GM20000 (cell line): ENCODE measurements at regions not wholly inside any gene's neighbourhood (a gene's known extent, or its start where the extent isn't known, plus 50 kb on each side); places are given as distances from the start of the nearest gene placed in this dataset.

ENCODE experiments used
- DNase-seq: peaks from one replicate; pipeline ENCODE4 v3.0.0; 2012; ENCODE audit warnings: low spot score
- CTCF ChIP-seq: IDR thresholded peaks from 2 replicates; pipeline ENCODE4 v1.5.1; 2012; ENCODE audit warnings: mild to moderate bottlenecking, control low read depth; ENCODE audit errors: extremely low read depth, missing control alignments

- DNase-seq = no peak
- no peak for TF ChIP-seq CTCF
Measured at GRCh38 chr12:92615086-92615485, 87.7 kb upstream of the PLEKHG7 start.

DNA sequence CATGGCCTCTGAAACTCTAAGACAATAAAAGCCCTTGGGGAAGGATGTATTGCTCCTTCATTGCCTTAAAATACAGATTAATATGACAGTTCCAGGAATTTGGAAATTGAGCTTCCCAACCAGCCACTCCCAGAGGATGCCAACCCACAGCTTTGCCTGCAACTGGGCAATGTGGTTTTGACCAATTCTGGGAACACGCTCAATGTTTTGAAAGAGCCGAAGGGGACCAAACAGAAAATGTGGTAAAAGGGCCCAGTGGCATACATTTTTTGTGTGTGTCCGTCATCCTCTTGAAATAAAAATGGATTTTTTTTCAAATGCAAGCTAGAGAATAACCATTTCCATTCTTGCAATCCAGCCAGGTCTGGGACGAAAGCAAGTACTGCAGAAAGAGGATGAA is 88.3 kb upstream of the PLEKHG7 start:
- no peak for TF ChIP-seq CTCF
- no peak for DNase-seq

GRCh38 chr12:92614001-92614400 is 88.8 kb upstream of the PLEKHG7 start:
- TF ChIP-seq CTCF = no peak
- DNase-seq = no peak

DNA sequence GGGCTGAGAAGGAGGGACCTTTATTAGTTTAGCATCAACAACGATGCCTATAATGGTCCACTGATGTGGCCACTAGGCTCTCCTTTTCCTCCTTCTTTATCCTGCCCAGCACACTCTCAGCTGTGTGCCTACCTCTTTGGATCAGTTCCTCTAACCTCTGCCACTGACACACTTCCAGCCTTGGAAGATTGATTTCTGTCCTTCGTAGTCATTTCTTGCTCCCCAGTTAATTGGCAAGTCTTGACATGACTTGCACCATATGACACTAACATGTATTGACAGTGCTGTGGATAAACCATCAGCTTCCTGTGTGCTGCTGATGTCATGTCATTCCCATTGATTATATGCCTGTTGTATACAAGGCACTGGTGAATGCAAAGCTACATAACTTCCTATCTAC is 90.2 kb upstream of the PLEKHG7 start:
- no peak for DNase-seq
- no peak for TF ChIP-seq CTCF

DNA sequence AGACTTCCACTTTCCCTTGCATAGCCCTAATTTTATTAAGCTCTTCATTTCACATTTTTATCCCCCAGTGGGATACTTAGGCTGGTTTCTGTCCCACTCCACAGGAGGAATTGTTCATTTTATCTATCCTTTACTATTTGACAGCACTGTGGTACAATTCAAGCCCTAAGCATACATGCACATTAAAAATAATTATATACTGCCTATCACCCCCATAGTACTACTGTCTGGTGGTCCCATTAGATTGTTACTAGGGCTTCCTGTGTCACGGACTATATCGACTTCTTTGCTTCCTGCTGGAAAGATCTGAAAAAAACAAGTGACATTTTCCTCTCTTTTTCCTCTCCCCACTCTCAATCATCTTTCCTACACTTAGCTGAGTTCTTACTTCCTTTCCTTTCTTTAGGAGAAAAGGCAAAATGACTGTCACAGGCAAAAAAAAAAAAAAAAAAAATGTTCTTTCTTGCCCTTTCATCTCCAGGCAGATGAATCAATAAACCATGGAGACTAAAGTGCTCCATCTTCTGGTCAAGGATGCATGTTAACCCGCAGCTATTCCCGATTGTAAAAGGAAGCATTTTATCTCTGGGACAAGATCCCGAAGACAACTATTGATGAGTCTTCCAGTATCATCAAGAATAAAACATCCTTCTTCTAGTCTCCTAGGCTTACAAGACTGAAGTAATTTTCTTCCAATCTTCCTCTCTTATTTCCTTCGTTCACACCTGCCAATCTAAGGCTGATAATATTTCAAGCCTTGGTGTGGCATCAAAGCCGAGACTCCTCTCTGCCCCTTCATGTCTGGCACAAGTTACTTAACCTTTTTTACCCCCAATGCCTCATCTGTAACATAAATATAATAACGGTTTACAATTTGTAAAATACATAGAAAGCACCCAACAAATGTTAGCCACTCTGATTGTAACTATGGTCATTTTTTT is 94.4 kb upstream of the PLEKHG7 start:
- TF ChIP-seq CTCF = no peak
- DNase-seq = peak; percentile 25

- TF ChIP-seq CTCF = no peak
- DNase-seq = no peak
Measured at GRCh38 chr12:92606956-92607355, 95.8 kb upstream of the PLEKHG7 start.

DNA sequence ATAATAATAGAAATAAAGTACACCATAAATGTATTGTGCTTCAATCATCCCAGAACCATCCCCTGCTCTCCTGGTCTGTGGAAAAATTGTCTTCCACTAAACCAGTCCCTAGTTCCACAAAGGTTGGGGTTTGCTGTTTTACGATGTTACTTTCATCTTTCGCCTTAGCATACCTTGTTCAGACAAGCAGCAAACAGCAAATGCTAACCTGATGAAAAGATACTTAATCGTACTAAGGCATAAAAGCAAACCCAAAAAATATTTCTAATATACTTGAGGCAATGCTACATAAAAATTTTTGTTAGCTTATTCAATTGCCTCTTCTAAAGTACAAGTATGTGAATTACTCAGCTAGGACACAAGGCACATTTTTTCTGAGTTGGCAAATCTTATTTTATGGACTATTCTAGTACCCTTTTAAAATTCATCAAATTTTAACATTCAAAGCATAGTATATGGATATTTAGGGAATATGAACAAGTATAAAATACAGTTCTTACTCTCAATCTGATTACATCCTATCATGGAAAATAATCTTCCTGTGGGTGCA is 97.1 kb upstream of the PLEKHG7 start:
- no peak for TF ChIP-seq CTCF
- no peak for DNase-seq
